Ureter (tissue), 1 donor: ENCODE measurements at regions not wholly inside any gene's neighbourhood (a gene's known extent, or its start where the extent isn't known, plus 50 kb on each side); places are given as distances from the start of the nearest gene placed in this dataset.

ENCODE experiments used
- DNase-seq: peaks from one replicate; pipeline ENCODE4 v3.0.0-alpha.2; 2020; ENCODE audit warnings: low spot score
- donor health status: DM: yes; HTN: yes; CAD: no.

GRCh38 chr10:62453274-62453673, 79.1 kb downstream of the ZNF365 start:
- no peak for DNase-seq

- no peak for DNase-seq
Measured at GRCh38 chr10:62454687-62455397, 80.7 kb downstream of the ZNF365 start.

DNA sequence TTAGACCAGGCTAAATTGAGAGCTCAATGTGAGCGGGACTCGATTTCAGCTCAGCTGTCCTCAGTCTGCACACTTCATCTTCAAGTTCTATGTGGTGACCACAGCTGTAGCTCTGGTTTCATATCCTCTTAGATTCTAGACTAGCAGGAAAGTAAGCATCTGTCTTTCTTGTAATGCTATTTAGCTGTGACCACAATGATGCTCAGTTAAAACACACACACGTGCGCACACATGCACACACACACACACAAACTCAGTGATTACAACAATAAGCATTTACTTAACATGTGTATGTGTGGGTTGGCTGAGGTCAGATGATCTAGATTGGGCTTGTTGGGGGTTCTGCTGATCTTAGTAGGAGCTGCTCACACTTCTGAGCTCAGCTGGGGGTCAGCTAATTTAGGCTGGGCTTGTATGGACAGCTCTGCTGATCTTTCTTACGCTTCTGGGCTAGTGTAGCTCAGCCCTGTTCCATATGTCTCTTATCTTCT, 82.5 kb downstream of the ZNF365 start:
- DNase-seq = no peak

DNA sequence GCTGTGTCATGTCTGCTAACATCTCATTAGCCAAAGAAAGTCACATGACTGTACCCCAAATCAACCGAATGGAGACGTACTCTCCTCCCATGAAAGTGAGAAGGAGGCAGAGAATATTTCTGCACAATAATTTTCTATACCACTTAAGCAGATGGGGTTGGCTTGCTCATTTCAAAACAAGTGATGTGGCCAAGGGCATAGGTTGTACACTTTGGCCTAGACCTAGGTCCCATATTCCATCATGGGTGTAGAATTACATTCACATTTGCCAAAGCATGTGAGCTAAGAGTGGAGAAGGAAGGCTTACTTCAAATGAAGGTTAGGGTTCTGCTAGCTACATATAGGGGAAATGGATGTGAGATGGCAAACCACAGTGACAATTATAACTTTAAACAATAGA, 83.0 kb downstream of the ZNF365 start:
- DNase-seq = no peak

GRCh38 chr10:62457598-62457997, 83.4 kb downstream of the ZNF365 start:
- DNase-seq = no peak

GRCh38 chr10:62459072-62459471, 84.9 kb downstream of the ZNF365 start:
- no peak for DNase-seq

DNA sequence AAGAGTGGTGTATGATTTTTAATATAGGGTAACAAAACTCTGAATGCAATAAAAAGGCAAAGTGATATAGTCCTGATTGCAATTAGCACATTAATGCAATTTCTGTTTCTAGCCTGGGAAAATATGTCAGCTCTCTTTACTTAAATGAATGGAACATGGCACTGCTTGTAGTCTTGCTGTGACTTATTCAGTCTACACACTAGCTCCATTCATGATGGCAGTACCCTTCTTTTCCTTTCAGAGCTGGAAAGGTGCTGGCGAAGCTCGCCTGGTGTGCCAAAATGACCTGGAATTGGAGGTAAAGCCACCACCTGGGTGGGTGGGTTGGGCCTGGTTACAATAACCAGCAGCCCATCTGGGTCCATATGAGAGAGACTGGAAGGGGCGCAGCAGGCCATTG, 85.3 kb downstream of the ZNF365 start:
- no peak for DNase-seq

DNA sequence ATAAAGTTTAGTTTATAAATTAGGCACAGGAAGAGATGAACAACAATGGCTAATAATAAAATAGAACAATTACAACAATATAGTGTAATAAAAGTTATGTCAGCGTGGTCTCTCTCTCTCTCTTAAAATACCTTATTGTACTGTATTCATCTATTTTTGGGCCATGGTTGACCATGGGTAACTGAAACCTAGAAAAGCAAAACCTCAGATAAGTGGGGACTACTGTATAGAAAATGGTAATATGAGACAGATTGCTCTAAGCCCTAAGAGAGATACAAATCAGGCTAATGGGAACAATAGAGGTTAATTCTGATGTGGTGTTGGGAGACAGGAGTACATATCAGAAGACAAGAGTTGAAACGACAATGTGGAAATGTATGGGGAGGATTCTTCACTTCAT, 86.2 kb downstream of the ZNF365 start:
- no peak for DNase-seq

- DNase-seq = no peak
Measured at GRCh38 chr10:62461120-62461519, 87.0 kb downstream of the ZNF365 start.

DNA sequence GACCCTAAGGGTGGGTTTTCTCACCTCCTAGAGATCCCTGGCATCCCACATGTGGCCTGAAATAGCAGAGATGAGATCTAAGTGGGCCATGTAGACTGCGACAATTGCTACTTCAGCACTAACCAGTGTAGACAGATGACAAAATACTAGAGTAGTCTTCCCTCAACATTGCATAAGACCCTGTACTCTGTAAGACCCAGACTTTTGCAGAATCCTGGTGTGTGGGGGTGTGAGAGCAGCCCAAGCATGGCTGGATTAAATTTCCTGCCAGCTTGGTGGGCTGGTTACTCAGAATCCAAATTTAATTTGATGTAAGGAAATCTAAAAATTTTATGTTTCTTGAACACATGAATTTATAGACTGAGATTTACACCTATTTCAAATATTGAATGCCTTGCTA, 88.3 kb downstream of the ZNF365 start:
- DNase-seq = no peak

DNA sequence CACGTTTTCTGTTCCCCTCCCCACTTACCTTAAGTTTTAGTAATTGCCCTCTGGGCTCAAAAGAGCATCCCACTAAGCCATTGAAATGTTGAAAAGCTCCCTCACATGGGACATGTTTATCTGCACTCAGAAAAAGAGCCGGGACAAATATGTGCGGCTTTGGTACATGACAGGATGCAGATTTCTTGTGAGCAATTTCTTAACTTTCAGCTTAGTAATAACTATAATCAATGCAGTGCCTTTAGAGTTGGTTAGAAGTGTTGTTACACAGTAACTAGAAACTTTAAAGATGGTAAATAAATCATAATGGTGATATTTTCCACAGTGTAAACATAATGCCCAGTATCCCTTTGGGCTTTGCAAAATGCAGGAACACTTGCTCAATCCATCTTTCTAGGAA, 89.2 kb downstream of the ZNF365 start:
- DNase-seq = no peak

DNA sequence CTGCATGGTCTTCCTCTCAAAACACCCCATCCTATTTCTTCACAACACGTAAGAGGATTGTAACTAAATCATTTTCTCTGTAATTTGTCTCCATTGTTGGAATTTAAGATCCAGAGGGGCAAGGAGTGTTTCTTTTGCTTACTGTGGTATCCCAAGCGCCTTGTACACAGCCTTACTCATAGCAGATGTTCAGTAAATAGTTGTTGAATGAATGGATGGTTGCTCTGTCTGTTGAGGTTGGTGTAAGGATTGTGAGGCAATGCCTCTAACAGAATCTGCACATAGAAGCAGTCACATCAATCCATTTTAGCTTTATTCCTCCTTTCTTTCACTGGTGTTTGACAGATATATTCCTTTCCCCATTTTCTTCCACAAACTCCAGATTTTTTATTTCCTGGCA, 90.1 kb downstream of the ZNF365 start:
- DNase-seq = no peak

GRCh38 chr10:62466590-62466989, 92.4 kb downstream of the ZNF365 start:
- no peak for DNase-seq

- no peak for DNase-seq
Measured at GRCh38 chr10:62467527-62467926, 93.4 kb downstream of the ZNF365 start.

- no peak for DNase-seq
Measured at GRCh38 chr10:62471711-62472110, 97.5 kb downstream of the ZNF365 start.

DNA sequence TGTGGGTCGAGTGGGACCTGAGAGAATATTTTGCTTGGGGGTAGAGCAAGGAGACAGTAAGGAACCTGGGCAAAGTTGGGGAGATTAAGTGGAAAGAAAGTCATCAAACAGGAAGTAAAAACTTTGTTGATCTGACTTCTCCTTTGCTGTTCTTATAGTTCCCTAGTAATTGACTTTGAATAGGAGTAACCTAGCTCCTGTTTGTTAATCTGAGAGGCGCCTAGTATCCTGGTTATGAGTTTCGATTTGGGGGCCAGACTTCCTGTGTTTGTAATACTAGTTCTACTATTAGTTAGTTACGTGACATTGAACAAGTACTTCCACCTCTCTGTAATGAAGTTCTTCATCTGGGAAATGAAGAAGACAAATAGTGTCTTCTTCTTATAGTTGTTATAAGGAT, 99.1 kb downstream of the ZNF365 start:
- no peak for DNase-seq

GRCh38 chr10:62475551-62475950, 101.4 kb downstream of the ZNF365 start:
- no peak for DNase-seq

- no peak for DNase-seq
Measured at GRCh38 chr10:62479523-62479922, 105.4 kb downstream of the ZNF365 start.

GRCh38 chr10:62480196-62480595, 106.0 kb downstream of the ZNF365 start:
- DNase-seq = no peak

DNA sequence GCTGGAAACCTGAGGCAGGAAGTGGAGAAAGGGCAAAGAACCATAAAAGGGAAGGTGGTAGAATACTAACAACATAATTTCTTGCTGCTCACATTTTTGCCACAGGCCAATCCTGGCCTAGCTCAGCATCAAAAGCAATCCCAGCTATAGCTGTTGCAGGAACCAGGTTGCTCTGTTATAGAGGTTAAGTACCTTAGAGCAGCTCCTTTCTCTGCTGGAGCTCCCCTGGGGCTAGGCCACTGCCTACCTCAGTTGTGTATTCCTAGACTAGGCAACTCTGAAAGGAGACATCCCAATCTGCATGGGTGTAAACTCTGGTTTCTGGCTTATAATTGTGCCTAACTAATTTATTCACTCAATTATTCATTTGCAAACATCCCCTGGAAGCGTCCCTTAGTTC, 108.4 kb downstream of the ZNF365 start:
- no peak for DNase-seq

- no peak for DNase-seq
Measured at GRCh38 chr10:62491597-62491996, 117.4 kb downstream of the ZNF365 start.

DNA sequence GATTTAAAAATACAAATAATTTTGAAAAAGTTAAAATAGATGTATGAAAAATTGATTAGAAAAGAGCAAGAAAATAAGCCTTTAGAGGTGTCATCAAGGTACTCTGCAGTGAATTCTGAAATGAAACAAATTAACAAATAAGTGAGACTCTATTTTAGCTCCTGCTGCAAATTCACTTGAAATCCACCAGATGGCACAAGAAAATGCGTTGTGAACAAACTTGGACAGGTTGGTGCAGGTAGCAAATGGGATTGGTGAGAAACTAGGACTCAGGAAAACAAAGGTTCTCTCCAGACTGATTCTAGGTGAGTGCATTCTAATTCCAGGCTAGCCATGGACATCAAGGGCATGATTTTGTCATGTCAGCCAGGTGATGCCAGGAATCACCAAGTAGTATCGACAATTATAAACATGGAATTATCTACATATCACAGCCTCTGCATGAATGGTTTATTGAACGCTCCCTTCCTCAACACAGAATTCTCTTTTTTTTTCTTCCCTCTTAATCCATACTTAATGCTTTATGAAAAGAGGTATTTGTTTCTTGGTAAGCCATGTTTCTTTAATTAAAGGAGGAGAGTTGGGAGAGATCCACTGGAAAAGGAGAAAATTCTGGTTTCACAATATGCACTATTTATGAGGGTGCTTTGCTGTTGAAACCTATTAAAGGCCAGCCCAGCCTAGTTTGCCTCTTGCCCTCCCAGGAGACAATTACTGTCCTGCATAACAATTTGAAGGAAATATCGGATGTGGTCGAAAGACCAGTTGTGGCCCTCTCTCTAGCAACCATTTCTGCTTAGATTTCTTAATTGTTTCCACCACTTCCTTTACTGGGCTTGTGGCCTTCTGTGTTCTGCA, 118.1 kb downstream of the ZNF365 start:
- DNase-seq = no peak

DNA sequence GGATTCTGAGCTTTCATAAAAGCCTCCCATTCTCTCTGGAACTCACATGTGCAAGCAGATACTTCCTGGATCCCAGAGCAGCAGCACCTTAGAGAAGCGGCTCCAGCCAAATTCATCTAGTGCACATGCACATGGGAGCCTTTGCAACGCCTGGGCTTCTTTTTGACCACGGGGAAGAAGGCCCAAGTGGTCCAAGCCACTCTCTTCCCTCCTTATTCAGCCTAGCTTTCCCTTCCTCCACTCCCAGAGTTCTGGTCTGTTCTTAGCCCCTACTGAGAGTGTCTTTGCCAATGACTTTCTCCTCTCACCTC, 118.7 kb downstream of the ZNF365 start:
- DNase-seq = no peak
